Endodermal cell (in vitro differentiated cells): ENCODE measurements at regions not wholly inside any gene's neighbourhood (a gene's known extent, or its start where the extent isn't known, plus 50 kb on each side); places are given as distances from the start of the nearest gene placed in this dataset.
"Not testable (repeated sequence)": the region's sequence is repeated elsewhere in the genome, so short reads cannot be mapped to it uniquely, and the experiment has no call there.

ENCODE experiments used
- DNase-seq: peaks from one replicate; pipeline ENCODE4 v3.0.0-alpha.2; 2017
- H3K27ac ChIP-seq: 2 replicates; pipeline ENCODE4 v1.5.1; 2013; ENCODE audit warnings: mild to moderate bottlenecking, low read depth, low read length, moderate library complexity
- H3K27me3 ChIP-seq: 2 replicates; pipeline ENCODE4 v1.6.1; 2013; ENCODE audit warnings: mild to moderate bottlenecking, low read length, moderate library complexity; ENCODE audit not compliant: insufficient read depth, control insufficient read depth, poor library complexity, severe bottlenecking
- H3K36me3 ChIP-seq: 2 replicates; pipeline ENCODE4 v1.7.0; 2013; ENCODE audit warnings: mild to moderate bottlenecking, low read length, moderate library complexity; ENCODE audit not compliant: control insufficient read depth, insufficient read depth
- H3K4me1 ChIP-seq: one replicate; pipeline ENCODE4 v1.7.0; 2013; ENCODE audit warnings: low read length; ENCODE audit not compliant: control insufficient read depth, insufficient read depth
- H3K4me3 ChIP-seq: 2 replicates; pipeline ENCODE4 v1.5.1; 2013; ENCODE audit warnings: mild to moderate bottlenecking, low read length, moderate library complexity
- H3K9ac ChIP-seq: 2 replicates; pipeline ENCODE4 v1.6.1; 2013; ENCODE audit warnings: mild to moderate bottlenecking, low read length, moderate library complexity; ENCODE audit not compliant: poor library complexity, severe bottlenecking; ENCODE audit errors: extremely low read depth
- H3K9me3 ChIP-seq: 2 replicates; pipeline ENCODE4 v1.6.1; 2013; ENCODE audit warnings: mild to moderate bottlenecking, low read length, moderate library complexity; ENCODE audit not compliant: control insufficient read depth
- H3K27ac Mint-ChIP-seq: 2 replicates; pipeline ENCODE4 v1.8.0; 2020; ENCODE audit warnings: mixed read lengths
- H3K27me3 Mint-ChIP-seq: 2 replicates; pipeline ENCODE4 v1.8.0; 2021; ENCODE audit warnings: mild to moderate bottlenecking, mixed read lengths; ENCODE audit not compliant: insufficient read depth
- H3K36me3 Mint-ChIP-seq: 2 replicates; pipeline ENCODE4 v1.8.0; 2020; ENCODE audit warnings: low read depth, mixed read lengths
- H3K4me1 Mint-ChIP-seq: 2 replicates; pipeline ENCODE4 v1.8.0; 2020; ENCODE audit warnings: mixed read lengths
- H3K4me3 Mint-ChIP-seq: 2 replicates; pipeline ENCODE4 v1.8.0; 2020; ENCODE audit warnings: mild to moderate bottlenecking, moderate library complexity, mixed read lengths
- H3K9me3 Mint-ChIP-seq: 2 replicates; pipeline ENCODE4 v1.8.0; 2020; ENCODE audit warnings: mild to moderate bottlenecking, mixed read lengths
- CTCF ChIP-seq: fragments of 200-600 bp; sonication (generic); conservative IDR thresholded peaks from 2 replicates; pipeline ENCODE4 v1.5.0; 2021; ENCODE audit warnings: antibody characterized with exemption, mild to moderate bottlenecking
- WGBS, 2 experiments: methylation state at CpG; one replicate each; pipeline versions ENCODE4 v1.1.5 to v1.1.7; 2013; ENCODE audit warnings: missing lambda C conversion rate in 2 of 2, mixed read lengths in 1 of 2; ENCODE audit not compliant: insufficient coverage in 1 of 2, insufficient read length in 1 of 2; 5-methylcytosine and 5-hydroxymethylcytosine counted together

DNA sequence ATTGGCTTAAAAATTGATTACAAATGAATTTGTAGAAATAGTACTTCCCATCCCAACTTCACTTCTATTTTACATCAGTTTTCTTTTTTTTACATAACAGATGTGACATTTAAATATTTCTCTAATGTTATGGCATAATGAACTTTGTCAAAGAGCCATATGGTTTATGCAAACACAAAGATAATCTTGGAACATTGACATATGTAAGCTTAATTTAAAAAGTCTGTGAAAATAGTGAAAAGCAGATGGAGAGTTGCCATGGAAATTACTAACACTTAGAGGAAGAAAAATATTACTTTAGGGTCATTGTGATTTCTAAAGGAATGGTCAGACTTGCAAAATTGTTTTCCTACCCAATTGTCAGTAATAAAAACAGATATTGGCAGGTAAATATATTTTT is 232.4 kb downstream of the AEBP2 start:
- Histone ChIP-seq H3K4me1 (no peaks in the 10 kb centered on the region), H3K9ac (no peak overlapping the region), H3K27me3 (no peaks in the 10 kb centered on the region), H3K4me3 (no peak overlapping the region), H3K9me3 (no peaks in the 10 kb centered on the region), H3K36me3 (no peaks in the 10 kb centered on the region), H3K27ac (no peak overlapping the region)
- Mint-ChIP-seq H3K27me3 (no peaks in the 10 kb centered on the region), H3K27ac (no peak overlapping the region), H3K9me3 (peaks cover 3% of the 10 kb centered on the region), H3K4me3 (no peak overlapping the region), H3K4me1 (no peaks in the 10 kb centered on the region), H3K36me3 (no peaks in the 10 kb centered on the region)
- TF ChIP-seq CTCF: no peak
- no peak for DNase-seq

DNA sequence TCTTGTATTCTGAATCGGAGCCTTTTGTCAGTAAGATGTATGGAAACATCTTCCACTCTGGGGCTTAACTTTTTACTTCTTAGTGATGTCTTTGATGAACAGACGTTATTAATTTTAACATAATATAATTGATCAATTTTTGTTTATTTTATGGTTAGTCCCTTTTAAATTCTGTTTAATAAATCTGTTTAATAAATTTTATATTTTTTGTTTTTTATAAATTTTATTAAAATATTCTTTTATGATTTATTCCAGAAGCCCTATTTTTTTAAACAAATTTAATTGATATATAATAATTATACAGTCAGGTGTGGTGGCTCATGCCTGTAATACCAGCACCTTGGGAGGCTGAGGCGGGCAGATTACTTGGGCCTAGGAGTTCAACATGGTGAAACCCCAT is 235.1 kb downstream of the AEBP2 start:
- H3K27me3 Mint-ChIP-seq: no peaks in the 10 kb centered on the region
- no peak for TF ChIP-seq CTCF
- H3K4me1 Mint-ChIP-seq: no peaks in the 10 kb centered on the region
- WGBS, 2 experiments: 100% methylated on average over 1 to 2 of the region's 3 CpGs
- no peak overlapping the region for H3K9ac ChIP-seq
- H3K4me3 Mint-ChIP-seq: no peak overlapping the region
- no peaks in the 10 kb centered on the region for H3K4me1 ChIP-seq
- H3K9me3 ChIP-seq: no peaks in the 10 kb centered on the region
- no peak overlapping the region for H3K27ac ChIP-seq
- H3K9me3 Mint-ChIP-seq: peaks cover 31% of the 10 kb centered on the region
- no peak overlapping the region for H3K4me3 ChIP-seq
- H3K27me3 ChIP-seq: no peaks in the 10 kb centered on the region
- H3K36me3 Mint-ChIP-seq: no peaks in the 10 kb centered on the region
- no peaks in the 10 kb centered on the region for H3K36me3 ChIP-seq
- DNase-seq: no peak
- H3K27ac Mint-ChIP-seq: no peak overlapping the region

- Histone ChIP-seq H3K27me3 (no peaks in the 10 kb centered on the region), H3K4me3 (no peak overlapping the region), H3K4me1 (no peaks in the 10 kb centered on the region), H3K27ac (no peak overlapping the region), H3K36me3 (no peaks in the 10 kb centered on the region), H3K9me3 (no peaks in the 10 kb centered on the region), H3K9ac (no peak overlapping the region)
- 91% methylated on average over 1 of the region's 2 CpGs; no CpG with 5 or more reads in 1 of the 2 experiments for WGBS, 2 experiments
- no peaks in the 10 kb centered on the region for H3K4me1 Mint-ChIP-seq
- H3K27ac Mint-ChIP-seq: no peak overlapping the region
- no peak overlapping the region for H3K4me3 Mint-ChIP-seq
- no peak for DNase-seq
- TF ChIP-seq CTCF: no peak
- H3K36me3 Mint-ChIP-seq: no peaks in the 10 kb centered on the region
- H3K27me3 Mint-ChIP-seq: no peaks in the 10 kb centered on the region
- peaks cover 39% of the 10 kb centered on the region for H3K9me3 Mint-ChIP-seq
These were observed 236.1 kb downstream of the AEBP2 start for GRCh38 chr12:19675361-19675760.

DNA sequence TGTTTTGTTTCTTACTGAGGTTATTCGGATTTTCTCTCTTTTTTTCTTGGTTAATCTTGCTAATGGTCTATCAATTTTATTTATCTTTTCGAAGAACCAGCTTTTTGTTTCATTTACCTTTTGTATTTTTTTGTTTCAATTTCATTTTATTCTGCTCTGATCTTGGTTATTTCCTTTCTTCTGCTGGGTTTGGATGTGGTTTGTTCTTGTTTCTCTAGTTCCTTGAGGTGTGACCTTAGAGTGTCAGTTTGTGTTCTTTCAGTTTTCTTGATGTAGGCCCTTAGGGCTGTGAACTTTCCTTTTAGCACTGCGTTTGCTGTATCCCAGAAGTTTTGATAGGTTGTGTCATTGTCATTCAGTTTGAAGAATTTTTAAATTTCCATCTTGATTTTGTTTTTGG is 239.2 kb downstream of the AEBP2 start:
- H3K27me3 ChIP-seq, H3K4me1 ChIP-seq, H3K27ac ChIP-seq, H3K9me3 ChIP-seq, H3K4me3 Mint-ChIP-seq, DNase-seq, H3K36me3 ChIP-seq, H3K4me3 ChIP-seq, H3K27me3 Mint-ChIP-seq, H3K27ac Mint-ChIP-seq, H3K9ac ChIP-seq, H3K4me1 Mint-ChIP-seq, H3K36me3 Mint-ChIP-seq: not testable (repeated sequence)
- peaks cover 41% of the 10 kb centered on the region for H3K9me3 Mint-ChIP-seq
- 92 to 100% methylated on average over 1 to 2 of the region's 3 CpGs for WGBS, 2 experiments
